ENCODE measurements at regions not wholly inside any gene's neighbourhood (a gene's known extent, or its start where the extent isn't known, plus 50 kb on each side); places are given as distances from the start of the nearest gene placed in this dataset.
"Not testable (repeated sequence)": the region's sequence is repeated elsewhere in the genome, so short reads cannot be mapped to it uniquely, and the experiment has no call there.

GRCh38 chr3:14252321-14253021 is 73.9 kb downstream of the LSM3 start:
- DNase-seq (ENCODE audit: low spot score) = no peak

- DNase-seq (ENCODE audit: low spot score) = no peak
Observed at GRCh38 chr3:14253022-14253706, 74.5 kb downstream of the LSM3 start.

GRCh38 chr3:14253707-14254382 is 75.2 kb downstream of the LSM3 start:
- no peak for DNase-seq (ENCODE audit: low spot score)

GRCh38 chr3:14254812-14255702 is 76.4 kb downstream of the LSM3 start:
- no peak for DNase-seq (ENCODE audit: low spot score)

GRCh38 chr3:14256046-14256445 is 77.4 kb downstream of the LSM3 start:
- peak; percentile 17 for DNase-seq (ENCODE audit: low spot score)

- DNase-seq (ENCODE audit: low spot score) = peak; percentile 52
Observed at GRCh38 chr3:14256561-14257342, 78.1 kb downstream of the LSM3 start.

- no peak for DNase-seq (ENCODE audit: low spot score)
Observed at GRCh38 chr3:14258906-14259904, 80.6 kb downstream of the LSM3 start.

- DNase-seq (ENCODE audit: low spot score) = no peak
Observed at GRCh38 chr3:14260463-14260862, 81.8 kb downstream of the LSM3 start.

GRCh38 chr3:14261229-14261628 is 82.6 kb downstream of the LSM3 start:
- DNase-seq (ENCODE audit: low spot score) = peak; percentile 85

GRCh38 chr3:14262212-14262611 is 83.6 kb downstream of the LSM3 start:
- DNase-seq (ENCODE audit: low spot score) = no peak

GRCh38 chr3:14262867-14263266 is 84.2 kb downstream of the LSM3 start:
- no peak for DNase-seq (ENCODE audit: low spot score)

- DNase-seq (ENCODE audit: low spot score) = no peak
Observed at GRCh38 chr3:14263317-14264005, 84.8 kb downstream of the LSM3 start.

- no peak for DNase-seq (ENCODE audit: low spot score)
Observed at GRCh38 chr3:14265246-14265962, 86.8 kb downstream of the LSM3 start.

- no peak for DNase-seq (ENCODE audit: low spot score)
Observed at GRCh38 chr3:14266361-14266760, 87.7 kb downstream of the LSM3 start.

GRCh38 chr3:14267976-14268375 is 89.4 kb downstream of the LSM3 start:
- DNase-seq (ENCODE audit: low spot score) = no peak

GRCh38 chr3:14268897-14269296 is 90.3 kb downstream of the LSM3 start:
- no peak for DNase-seq (ENCODE audit: low spot score)

- not testable (repeated sequence) for DNase-seq (ENCODE audit: low spot score)
Observed at GRCh38 chr3:14272041-14272958, 93.7 kb downstream of the LSM3 start.
